ENCODE measurements at regions not wholly inside any gene's neighbourhood (a gene's known extent, or its start where the extent isn't known, plus 50 kb on each side); places are given as distances from the start of the nearest gene placed in this dataset.

DNA sequence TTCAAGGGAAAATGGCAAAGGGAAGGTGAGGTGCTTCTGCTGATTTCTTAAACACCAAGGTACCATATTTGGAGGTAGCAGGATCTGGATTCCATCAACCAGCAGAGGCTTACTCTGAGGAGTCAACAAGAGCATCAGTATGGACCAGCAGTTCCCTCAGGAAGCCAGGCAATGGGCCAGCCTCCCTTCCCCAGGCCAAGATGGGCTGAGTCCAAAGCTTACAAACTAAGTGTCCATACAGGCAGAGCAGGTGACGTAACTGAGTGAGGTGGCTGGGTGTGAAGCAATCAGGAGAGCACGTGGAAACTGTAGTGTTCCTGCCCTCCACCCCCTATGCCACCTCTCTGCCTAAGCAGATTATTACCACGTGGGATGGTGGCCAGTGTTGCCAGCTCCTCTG, 134.2 kb upstream of the HNRNPA3 start:
- no peak for TF ChIP-seq TCF12 (IDR thresholded peaks at IDR 0.05; ENCODE audit: low read depth)

DNA sequence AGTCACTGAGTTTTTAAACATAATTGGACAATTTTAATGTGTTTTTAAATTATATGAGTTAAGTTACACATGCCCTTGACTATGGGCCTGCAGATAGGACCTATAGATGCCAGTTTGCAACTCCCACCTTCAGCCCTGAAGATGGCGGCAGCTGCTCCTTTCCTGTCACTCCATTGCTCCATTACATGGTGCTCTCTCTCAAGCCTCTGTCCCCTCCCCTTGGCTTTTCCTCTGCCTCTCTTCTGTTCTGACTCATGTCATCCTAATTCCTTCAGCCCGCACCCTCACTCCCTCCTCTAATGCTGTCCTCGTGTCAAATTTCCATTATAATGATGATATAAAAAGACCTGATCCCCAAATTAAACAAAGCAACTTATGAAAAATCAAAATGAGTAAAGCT, 133.7 kb upstream of the HNRNPA3 start:
- TF ChIP-seq TCF12 (IDR thresholded peaks at IDR 0.05; ENCODE audit: low read depth) (no peak), CREB1 (IDR thresholded peaks at IDR 0.05; ENCODE audit: low read depth) (no peak), ZBTB7A (IDR thresholded peaks at IDR 0.05; ENCODE audit: low read depth) (no peak), RAD21 (IDR thresholded peaks at IDR 0.05; ENCODE audit: low read depth) (no peak), TAF1 (IDR thresholded peaks at IDR 0.05; ENCODE audit: low read depth) (no peak), EP300 (IDR thresholded peaks at IDR 0.05; ENCODE audit: borderline replicate concordance) (no peak), NFIC (IDR thresholded peaks at IDR 0.05) (no peak), MAX (IDR thresholded peaks at IDR 0.05) (no peak), CEBPB (IDR thresholded peaks at IDR 0.05) (no peak), TEAD4 (IDR thresholded peaks at IDR 0.05) (no peak), EGR1 (IDR thresholded peaks at IDR 0.05) (no peak), FOXM1 (IDR thresholded peaks at IDR 0.05; ENCODE audit: borderline replicate concordance, low read depth) (no peak), YY1 (IDR thresholded peaks at IDR 0.05; ENCODE audit: low read depth) (no peak)
- TF ChIP-seq, protein P1, sequence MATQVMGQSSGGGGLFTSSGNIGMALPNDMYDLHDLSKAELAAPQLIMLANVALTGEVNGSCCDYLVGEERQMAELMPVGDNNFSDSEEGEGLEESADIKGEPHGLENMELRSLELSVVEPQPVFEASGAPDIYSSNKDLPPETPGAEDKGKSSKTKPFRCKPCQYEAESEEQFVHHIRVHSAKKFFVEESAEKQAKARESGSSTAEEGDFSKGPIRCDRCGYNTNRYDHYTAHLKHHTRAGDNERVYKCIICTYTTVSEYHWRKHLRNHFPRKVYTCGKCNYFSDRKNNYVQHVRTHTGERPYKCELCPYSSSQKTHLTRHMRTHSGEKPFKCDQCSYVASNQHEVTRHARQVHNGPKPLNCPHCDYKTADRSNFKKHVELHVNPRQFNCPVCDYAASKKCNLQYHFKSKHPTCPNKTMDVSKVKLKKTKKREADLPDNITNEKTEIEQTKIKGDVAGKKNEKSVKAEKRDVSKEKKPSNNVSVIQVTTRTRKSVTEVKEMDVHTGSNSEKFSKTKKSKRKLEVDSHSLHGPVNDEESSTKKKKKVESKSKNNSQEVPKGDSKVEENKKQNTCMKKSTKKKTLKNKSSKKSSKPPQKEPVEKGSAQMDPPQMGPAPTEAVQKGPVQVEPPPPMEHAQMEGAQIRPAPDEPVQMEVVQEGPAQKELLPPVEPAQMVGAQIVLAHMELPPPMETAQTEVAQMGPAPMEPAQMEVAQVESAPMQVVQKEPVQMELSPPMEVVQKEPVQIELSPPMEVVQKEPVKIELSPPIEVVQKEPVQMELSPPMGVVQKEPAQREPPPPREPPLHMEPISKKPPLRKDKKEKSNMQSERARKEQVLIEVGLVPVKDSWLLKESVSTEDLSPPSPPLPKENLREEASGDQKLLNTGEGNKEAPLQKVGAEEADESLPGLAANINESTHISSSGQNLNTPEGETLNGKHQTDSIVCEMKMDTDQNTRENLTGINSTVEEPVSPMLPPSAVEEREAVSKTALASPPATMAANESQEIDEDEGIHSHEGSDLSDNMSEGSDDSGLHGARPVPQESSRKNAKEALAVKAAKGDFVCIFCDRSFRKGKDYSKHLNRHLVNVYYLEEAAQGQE (IDR thresholded peaks at IDR 0.05; ENCODE audit: low read depth): no peak
- TF ChIP-seq, protein P2, sequence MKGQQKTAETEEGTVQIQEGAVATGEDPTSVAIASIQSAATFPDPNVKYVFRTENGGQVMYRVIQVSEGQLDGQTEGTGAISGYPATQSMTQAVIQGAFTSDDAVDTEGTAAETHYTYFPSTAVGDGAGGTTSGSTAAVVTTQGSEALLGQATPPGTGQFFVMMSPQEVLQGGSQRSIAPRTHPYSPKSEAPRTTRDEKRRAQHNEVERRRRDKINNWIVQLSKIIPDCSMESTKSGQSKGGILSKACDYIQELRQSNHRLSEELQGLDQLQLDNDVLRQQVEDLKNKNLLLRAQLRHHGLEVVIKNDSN (IDR thresholded peaks at IDR 0.05): no peak

DNA sequence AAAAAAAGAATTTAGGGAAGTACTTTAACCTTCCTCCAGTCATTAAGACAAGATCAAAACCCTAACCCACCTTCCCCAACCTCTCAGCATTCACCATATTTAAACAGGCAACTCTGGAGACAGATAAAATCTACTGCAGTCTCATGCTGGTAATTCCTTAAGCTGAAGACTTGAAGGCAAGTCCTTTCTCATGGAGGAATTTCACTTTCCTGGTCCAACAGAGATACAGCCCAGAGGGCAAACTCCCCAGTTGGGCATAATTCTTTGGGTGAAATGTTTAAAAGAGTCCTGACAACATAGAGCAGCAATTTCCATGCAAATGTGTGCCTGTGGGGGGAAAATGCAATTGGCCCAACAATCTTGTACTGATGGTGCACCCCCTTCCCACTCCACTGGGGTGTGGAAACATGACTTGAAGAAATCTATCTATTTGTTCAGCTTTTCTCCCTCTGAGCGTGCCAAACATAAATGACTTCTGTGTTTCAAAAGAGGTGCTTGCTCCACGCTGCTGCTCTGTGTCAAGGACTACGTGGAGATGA, 131.8 kb upstream of the HNRNPA3 start:
- TF ChIP-seq ZBTB7A (IDR thresholded peaks at IDR 0.05; ENCODE audit: low read depth): no peak
- TF ChIP-seq MAX (IDR thresholded peaks at IDR 0.05): no peak
- TF ChIP-seq EGR1 (IDR thresholded peaks at IDR 0.05): no peak
- no peak for TF ChIP-seq TEAD4 (IDR thresholded peaks at IDR 0.05)
- TF ChIP-seq, protein P2 (IDR thresholded peaks at IDR 0.05): no peak
- TF ChIP-seq YY1 (IDR thresholded peaks at IDR 0.05; ENCODE audit: low read depth): no peak
- no peak for TF ChIP-seq TAF1 (IDR thresholded peaks at IDR 0.05; ENCODE audit: low read depth)
- TF ChIP-seq, protein P1 (IDR thresholded peaks at IDR 0.05; ENCODE audit: low read depth): no peak
- no peak for TF ChIP-seq CEBPB (IDR thresholded peaks at IDR 0.05)
- TF ChIP-seq CREB1 (IDR thresholded peaks at IDR 0.05; ENCODE audit: low read depth): no peak
- no peak for TF ChIP-seq NFIC (IDR thresholded peaks at IDR 0.05)
- TF ChIP-seq EP300 (IDR thresholded peaks at IDR 0.05; ENCODE audit: borderline replicate concordance): no peak
- TF ChIP-seq RAD21 (IDR thresholded peaks at IDR 0.05; ENCODE audit: low read depth): no peak
- TF ChIP-seq FOXM1 (IDR thresholded peaks at IDR 0.05; ENCODE audit: borderline replicate concordance, low read depth): no peak
- no peak for TF ChIP-seq TCF12 (IDR thresholded peaks at IDR 0.05; ENCODE audit: low read depth)

DNA sequence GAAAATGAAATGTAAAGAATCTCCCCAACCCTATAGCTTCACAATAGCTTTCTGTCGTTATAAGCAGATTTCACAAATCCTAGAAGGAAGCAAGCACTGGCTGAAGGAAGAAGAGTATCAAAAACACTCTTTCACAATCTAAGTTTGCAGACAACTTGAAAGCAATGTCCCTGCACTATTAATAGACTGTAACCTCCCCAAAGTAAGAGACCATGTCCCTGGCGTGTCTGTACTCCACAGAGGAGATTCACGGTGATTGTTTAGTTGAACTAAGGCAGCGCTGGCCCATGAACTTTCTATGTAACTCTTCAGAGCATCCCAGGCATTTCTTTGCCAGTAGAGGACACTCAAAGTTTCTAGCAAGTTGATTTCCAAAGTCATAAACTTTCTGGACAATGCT, 128.0 kb upstream of the HNRNPA3 start:
- TF ChIP-seq, protein P1 (IDR thresholded peaks at IDR 0.05; ENCODE audit: low read depth): no peak
- no peak for TF ChIP-seq EP300 (IDR thresholded peaks at IDR 0.05; ENCODE audit: borderline replicate concordance)
- TF ChIP-seq TCF12 (IDR thresholded peaks at IDR 0.05; ENCODE audit: low read depth): no peak
- TF ChIP-seq, protein P2 (IDR thresholded peaks at IDR 0.05): no peak
- TF ChIP-seq RAD21 (IDR thresholded peaks at IDR 0.05; ENCODE audit: low read depth): no peak
- TF ChIP-seq MAX (IDR thresholded peaks at IDR 0.05): no peak
- TF ChIP-seq YY1 (IDR thresholded peaks at IDR 0.05; ENCODE audit: low read depth): no peak
